K562 (cell line): ENCODE measurements at regions not wholly inside any gene's neighbourhood (a gene's known extent, or its start where the extent isn't known, plus 50 kb on each side); places are given as distances from the start of the nearest gene placed in this dataset.

Experiments
- ATF1 ChIP-seq, 2 experiments: fragments of 450-650 bp in 1 of 2; IDR thresholded peaks; 2 replicates each; pipeline ENCODE4 v1.6.1; 2016; ENCODE audit warnings: missing compliant biosample characterization in 1 of 2, missing genetic modification characterization in 1 of 2
- BMI1 ChIP-seq: fragments of 150-350 bp; IDR thresholded peaks from 2 replicates; pipeline ENCODE4 v1.6.1; 2014; ENCODE audit warnings: low read length
- CAMTA2 ChIP-seq: fragments of 250-450 bp; sonication (Bioruptor Pico); conservative IDR thresholded peaks from 2 replicates; pipeline ENCODE4 v1.5.1; 2022
- ESRRB ChIP-seq: fragments of 250-450 bp; sonication (Bioruptor Pico); IDR thresholded peaks from 2 replicates; pipeline ENCODE4 v1.5.0; 2020; ENCODE audit warnings: mild to moderate bottlenecking, moderate library complexity, borderline replicate concordance
- FOS ChIP-seq: IDR thresholded peaks from 3 replicates; pipeline ENCODE4 v1.6.1; 2011; ENCODE audit not compliant: insufficient read length; ENCODE audit errors: extremely low read depth
- HNRNPH1 ChIP-seq: fragments of 200-400 bp; formaldehyde crosslinking; optimal IDR thresholded peaks from 2 replicates; pipeline ENCODE3; 2017; ENCODE audit warnings: low read depth, mild to moderate bottlenecking, low read length, moderate library complexity
- HSF4 ChIP-seq: fragments of 250-450 bp; sonication (Bioruptor Pico); IDR thresholded peaks from 2 replicates; pipeline ENCODE4 v2.1.2; 2022; ENCODE audit warnings: mild to moderate bottlenecking, moderate library complexity, borderline replicate concordance
- KDM5B ChIP-seq: fragments of 200-600 bp; sonication (generic); IDR thresholded peaks from 2 replicates; pipeline ENCODE4 v1.6.1; 2012; ENCODE audit warnings: low read depth, mild to moderate bottlenecking, moderate library complexity, low read length, control low read depth, inconsistent platforms; ENCODE audit not compliant: insufficient replicate concordance
- NFE2L1 ChIP-seq: fragments of 450-650 bp; IDR thresholded peaks from 2 replicates; pipeline ENCODE4 v1.6.1; 2016; ENCODE audit warnings: missing genetic modification characterization, low read depth, mild to moderate bottlenecking, missing compliant biosample characterization, moderate library complexity, borderline replicate concordance
- NR1H2 ChIP-seq: sonication (generic); formaldehyde crosslinking; IDR thresholded peaks from 2 replicates; pipeline ENCODE4 v1.4.0; 2020; ENCODE audit warnings: mild to moderate bottlenecking, missing genetic modification reagents
- RFX1 ChIP-seq: fragments of 450-650 bp; IDR thresholded peaks from 2 replicates; pipeline ENCODE4 v1.6.1; 2016; ENCODE audit warnings: mild to moderate bottlenecking, moderate library complexity
- SMC3 ChIP-seq: conservative IDR thresholded peaks from 2 replicates; pipeline ENCODE4 v1.6.1; 2011; ENCODE audit warnings: low read depth, low read length, improper control_type of control experiment; ENCODE audit not compliant: insufficient read depth
- ZFPM2 ChIP-seq: fragments of 250-450 bp; sonication (Bioruptor Pico); IDR thresholded peaks from 2 replicates; pipeline ENCODE4 v1.5.1; 2022; ENCODE audit warnings: mild to moderate bottlenecking
- ZNF232 ChIP-seq: sonication (generic); formaldehyde crosslinking; IDR thresholded peaks from 2 replicates; pipeline ENCODE4 v1.8.0; 2022; ENCODE audit warnings: mild to moderate bottlenecking, missing genetic modification reagents
- ZNF384 ChIP-seq: IDR thresholded peaks from 2 replicates; pipeline ENCODE4 v1.6.1; 2012; ENCODE audit warnings: low read depth, low read length, improper control_type of control experiment
- ZNF76 ChIP-seq: fragments of 250-450 bp; sonication (Bioruptor Pico); IDR thresholded peaks from 2 replicates; pipeline ENCODE4 v1.4.0; 2020; ENCODE audit warnings: mild to moderate bottlenecking, moderate library complexity, borderline replicate concordance
- ZNF785 ChIP-seq: fragments of 250-450 bp; sonication (Bioruptor Pico); IDR thresholded peaks from 2 replicates; pipeline ENCODE4 v1.4.0; 2020; ENCODE audit warnings: mild to moderate bottlenecking
- TF ChIP-seq, protein P1 (sequence below): fragments of 250-450 bp; sonication (Bioruptor Pico); IDR thresholded peaks from 2 replicates; pipeline ENCODE4 v1.8.0; 2022; ENCODE audit warnings: inconsistent platforms, mild to moderate bottlenecking, moderate library complexity, borderline replicate concordance
- TF ChIP-seq, protein P2 (sequence below), 2 experiments: IDR thresholded peaks; 2 replicates each; pipeline ENCODE4 v1.6.1; 2012; ENCODE audit warnings: improper control_type of control experiment in 2 of 2, low read depth in 2 of 2, low read length in 2 of 2, borderline replicate concordance in 1 of 2
- TF ChIP-seq, protein P3 (sequence below): sonication (generic); formaldehyde crosslinking; IDR thresholded peaks from 2 replicates; pipeline ENCODE4 v1.4.0; 2020; ENCODE audit warnings: mild to moderate bottlenecking, missing genetic modification reagents
- TF ChIP-seq, protein P4 (sequence below): fragments of 450-650 bp; IDR thresholded peaks from one replicate; pipeline ENCODE4 v1.6.1; 2018; ENCODE audit warnings: mild to moderate bottlenecking, moderate library complexity; ENCODE audit not compliant: partially characterized antibody
- TF ChIP-seq, protein P5 (sequence below), 2 experiments: fragments of 250-450 bp in 1 of 2; fragments of 450-650 bp in 1 of 2; sonication (Bioruptor Pico) in 1 of 2; IDR thresholded peaks; 2 replicates each; pipeline versions ENCODE4 v1.6.1 to v1.8.0; 2016 to 2021; ENCODE audit warnings: mild to moderate bottlenecking in 2 of 2, moderate library complexity in 2 of 2, missing compliant biosample characterization in 1 of 2, missing genetic modification characterization in 1 of 2

DNA sequence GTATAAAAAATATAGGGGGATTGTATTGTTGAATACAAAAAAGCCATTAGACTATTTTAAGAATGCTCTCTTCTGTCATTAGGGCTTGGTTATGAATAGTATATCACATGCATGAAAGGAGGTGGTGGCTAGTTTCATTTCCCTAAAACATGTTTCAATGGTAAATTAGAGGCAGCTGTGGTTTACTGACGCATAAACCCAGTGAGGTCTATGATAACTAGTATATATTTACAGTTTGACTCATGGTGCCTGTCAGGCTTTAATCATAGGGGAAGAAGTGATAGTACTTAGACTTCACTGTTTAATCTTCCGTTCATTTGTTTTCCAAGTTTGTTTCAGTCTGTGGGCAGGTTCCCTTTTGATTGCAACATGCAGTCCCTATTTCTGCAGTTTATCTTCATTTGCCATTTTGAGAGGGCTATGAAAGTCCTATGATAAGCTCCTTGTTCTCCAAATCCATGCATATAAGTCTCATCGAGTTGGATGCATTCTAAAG is 55.1 kb upstream of the MAP4K3 start (continued):
- TF ChIP-seq, protein P1, sequence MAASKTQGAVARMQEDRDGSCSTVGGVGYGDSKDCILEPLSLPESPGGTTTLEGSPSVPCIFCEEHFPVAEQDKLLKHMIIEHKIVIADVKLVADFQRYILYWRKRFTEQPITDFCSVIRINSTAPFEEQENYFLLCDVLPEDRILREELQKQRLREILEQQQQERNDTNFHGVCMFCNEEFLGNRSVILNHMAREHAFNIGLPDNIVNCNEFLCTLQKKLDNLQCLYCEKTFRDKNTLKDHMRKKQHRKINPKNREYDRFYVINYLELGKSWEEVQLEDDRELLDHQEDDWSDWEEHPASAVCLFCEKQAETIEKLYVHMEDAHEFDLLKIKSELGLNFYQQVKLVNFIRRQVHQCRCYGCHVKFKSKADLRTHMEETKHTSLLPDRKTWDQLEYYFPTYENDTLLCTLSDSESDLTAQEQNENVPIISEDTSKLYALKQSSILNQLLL (CRISPR knock-in tag), result no peak
- TF ChIP-seq ESRRB (CRISPR knock-in tag) (no peak), HSF4 (CRISPR knock-in tag) (no peak), NR1H2 (no peak), ZNF384 (no peak), ATF1 (CRISPR knock-in tag; IDR thresholded peaks at IDR 0.05) (no peak), ATF1 (tag; IDR thresholded peaks at IDR 0.05) (no peak), KDM5B (no peak), ZNF232 (CRISPR knock-in tag) (no peak), ZNF785 (CRISPR knock-in tag) (no peak), ZNF76 (no peak), CAMTA2 (CRISPR knock-in tag) (no peak), BMI1 (no peak), RFX1 (no peak), SMC3 (no peak), NFE2L1 (tag) (no peak), ZFPM2 (CRISPR knock-in tag) (no peak), FOS (no peak), HNRNPH1 (no peak)
- TF ChIP-seq, protein P2, sequence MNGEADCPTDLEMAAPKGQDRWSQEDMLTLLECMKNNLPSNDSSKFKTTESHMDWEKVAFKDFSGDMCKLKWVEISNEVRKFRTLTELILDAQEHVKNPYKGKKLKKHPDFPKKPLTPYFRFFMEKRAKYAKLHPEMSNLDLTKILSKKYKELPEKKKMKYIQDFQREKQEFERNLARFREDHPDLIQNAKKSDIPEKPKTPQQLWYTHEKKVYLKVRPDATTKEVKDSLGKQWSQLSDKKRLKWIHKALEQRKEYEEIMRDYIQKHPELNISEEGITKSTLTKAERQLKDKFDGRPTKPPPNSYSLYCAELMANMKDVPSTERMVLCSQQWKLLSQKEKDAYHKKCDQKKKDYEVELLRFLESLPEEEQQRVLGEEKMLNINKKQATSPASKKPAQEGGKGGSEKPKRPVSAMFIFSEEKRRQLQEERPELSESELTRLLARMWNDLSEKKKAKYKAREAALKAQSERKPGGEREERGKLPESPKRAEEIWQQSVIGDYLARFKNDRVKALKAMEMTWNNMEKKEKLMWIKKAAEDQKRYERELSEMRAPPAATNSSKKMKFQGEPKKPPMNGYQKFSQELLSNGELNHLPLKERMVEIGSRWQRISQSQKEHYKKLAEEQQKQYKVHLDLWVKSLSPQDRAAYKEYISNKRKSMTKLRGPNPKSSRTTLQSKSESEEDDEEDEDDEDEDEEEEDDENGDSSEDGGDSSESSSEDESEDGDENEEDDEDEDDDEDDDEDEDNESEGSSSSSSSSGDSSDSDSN (IDR thresholded peaks at IDR 0.05; ENCODE audit: borderline replicate concordance in 1 of 2, low read depth in 2 of 2, low read length in 2 of 2), result no peak
- TF ChIP-seq, protein P3, sequence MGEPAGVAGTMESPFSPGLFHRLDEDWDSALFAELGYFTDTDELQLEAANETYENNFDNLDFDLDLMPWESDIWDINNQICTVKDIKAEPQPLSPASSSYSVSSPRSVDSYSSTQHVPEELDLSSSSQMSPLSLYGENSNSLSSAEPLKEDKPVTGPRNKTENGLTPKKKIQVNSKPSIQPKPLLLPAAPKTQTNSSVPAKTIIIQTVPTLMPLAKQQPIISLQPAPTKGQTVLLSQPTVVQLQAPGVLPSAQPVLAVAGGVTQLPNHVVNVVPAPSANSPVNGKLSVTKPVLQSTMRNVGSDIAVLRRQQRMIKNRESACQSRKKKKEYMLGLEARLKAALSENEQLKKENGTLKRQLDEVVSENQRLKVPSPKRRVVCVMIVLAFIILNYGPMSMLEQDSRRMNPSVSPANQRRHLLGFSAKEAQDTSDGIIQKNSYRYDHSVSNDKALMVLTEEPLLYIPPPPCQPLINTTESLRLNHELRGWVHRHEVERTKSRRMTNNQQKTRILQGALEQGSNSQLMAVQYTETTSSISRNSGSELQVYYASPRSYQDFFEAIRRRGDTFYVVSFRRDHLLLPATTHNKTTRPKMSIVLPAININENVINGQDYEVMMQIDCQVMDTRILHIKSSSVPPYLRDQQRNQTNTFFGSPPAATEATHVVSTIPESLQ (CRISPR knock-in tag), result no peak
- TF ChIP-seq, protein P4, sequence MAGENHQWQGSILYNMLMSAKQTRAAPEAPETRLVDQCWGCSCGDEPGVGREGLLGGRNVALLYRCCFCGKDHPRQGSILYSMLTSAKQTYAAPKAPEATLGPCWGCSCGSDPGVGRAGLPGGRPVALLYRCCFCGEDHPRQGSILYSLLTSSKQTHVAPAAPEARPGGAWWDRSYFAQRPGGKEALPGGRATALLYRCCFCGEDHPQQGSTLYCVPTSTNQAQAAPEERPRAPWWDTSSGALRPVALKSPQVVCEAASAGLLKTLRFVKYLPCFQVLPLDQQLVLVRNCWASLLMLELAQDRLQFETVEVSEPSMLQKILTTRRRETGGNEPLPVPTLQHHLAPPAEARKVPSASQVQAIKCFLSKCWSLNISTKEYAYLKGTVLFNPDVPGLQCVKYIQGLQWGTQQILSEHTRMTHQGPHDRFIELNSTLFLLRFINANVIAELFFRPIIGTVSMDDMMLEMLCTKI, result no peak
- TF ChIP-seq, protein P5, sequence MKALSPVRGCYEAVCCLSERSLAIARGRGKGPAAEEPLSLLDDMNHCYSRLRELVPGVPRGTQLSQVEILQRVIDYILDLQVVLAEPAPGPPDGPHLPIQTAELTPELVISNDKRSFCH (CRISPR knock-in tag; IDR thresholded peaks at IDR 0.05), result no peak
- TF ChIP-seq, protein P5 (tag; IDR thresholded peaks at IDR 0.05), result no peak
